NOMO-1 treated with dmso at 0.1 percent for 144 hours (cell line): ENCODE measurements at regions not wholly inside any gene's neighbourhood (a gene's known extent, or its start where the extent isn't known, plus 50 kb on each side); places are given as distances from the start of the nearest gene placed in this dataset.
"Not testable (repeated sequence)": the region's sequence is repeated elsewhere in the genome, so short reads cannot be mapped to it uniquely, and the experiment has no call there.

Source experiments
- DNase-seq: peaks from one replicate; lab custom pipeline; 2025; ENCODE audit not compliant: unreplicated experiment; lab: John Stamatoyannopoulos, UW

DNA sequence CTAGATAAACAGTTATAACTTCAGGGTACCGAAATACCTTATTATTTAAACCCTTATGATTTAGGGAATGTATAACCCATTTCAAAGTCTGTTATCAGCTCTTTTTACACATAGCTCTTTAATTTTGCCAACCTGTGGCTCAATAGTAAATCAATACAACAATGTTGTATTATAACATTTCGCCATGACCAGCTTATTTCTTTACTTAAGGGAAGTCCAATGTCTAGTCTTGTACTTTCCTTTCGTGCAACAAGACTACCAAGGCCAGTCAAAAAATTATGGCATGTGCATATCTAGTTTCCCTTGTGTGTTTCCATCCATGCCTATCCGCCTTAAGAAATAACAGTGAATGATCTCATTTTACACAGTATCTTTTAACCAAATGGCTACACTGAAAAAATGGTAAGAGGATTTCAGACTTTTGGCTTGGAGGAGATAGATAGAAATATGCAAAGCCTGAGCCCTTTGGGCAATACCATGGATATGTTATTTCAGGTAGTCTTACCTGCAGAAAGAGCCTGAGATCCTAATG is 239.5 kb upstream of the RPS23 start:
- DNase-seq = no peak

DNA sequence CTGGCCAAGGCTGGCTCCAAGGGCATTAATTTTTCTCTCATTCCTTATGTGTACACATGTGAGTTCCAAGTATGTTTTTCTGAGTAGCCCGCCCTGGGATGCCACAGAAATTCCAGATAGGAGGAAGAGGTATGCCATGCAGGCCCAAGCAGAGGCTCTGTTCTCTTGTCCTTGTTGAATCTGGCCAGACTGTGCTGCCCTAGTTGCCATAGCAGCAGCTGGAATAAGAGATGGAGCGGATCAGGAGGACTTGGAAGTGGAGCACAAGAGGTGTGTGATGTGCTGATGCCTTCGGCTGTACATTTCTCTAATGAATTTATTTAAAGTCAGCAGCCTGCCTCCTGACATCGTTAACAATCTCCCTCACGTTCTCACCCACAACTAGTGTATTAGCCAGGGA is 235.6 kb upstream of the RPS23 start:
- no peak for DNase-seq

DNA sequence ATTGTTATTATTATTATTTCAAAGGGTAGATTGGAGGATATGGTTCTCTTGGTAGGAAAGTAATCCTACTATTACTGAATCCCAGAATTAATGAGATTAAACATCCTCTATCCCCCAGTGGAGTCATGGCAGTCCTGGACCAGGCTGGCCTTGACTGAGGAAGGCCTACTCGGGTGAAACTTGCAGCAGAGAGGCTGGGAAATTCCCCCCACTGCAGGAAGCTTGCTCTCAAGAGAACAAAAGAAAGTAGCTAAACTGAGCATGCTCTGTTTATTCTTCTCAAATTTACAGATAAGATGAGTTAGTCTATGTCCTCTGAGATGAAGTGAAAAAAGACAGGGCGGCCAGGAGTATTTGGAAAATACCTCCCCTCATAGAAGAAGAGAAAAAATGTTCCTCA is 233.9 kb upstream of the RPS23 start:
- DNase-seq = no peak

DNA sequence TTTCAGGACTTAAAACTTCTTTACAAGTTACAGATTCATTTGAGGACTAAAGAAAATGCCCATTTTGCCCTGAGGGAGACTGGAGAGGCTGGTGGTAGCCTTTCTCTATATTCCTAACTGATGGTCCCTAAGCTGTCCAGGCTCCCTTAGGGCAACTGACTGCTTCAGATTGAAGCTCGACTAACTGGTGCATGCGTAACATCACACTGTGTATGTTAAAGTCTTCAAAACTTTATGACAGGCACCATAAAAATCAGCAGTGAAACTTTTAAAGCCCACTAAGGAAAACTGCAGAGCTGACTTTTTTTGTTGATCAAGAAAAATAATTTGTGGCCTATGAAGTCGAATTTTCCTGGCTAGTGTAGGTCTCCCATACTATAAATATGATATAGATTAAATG is 233.0 kb upstream of the RPS23 start:
- DNase-seq = no peak

DNA sequence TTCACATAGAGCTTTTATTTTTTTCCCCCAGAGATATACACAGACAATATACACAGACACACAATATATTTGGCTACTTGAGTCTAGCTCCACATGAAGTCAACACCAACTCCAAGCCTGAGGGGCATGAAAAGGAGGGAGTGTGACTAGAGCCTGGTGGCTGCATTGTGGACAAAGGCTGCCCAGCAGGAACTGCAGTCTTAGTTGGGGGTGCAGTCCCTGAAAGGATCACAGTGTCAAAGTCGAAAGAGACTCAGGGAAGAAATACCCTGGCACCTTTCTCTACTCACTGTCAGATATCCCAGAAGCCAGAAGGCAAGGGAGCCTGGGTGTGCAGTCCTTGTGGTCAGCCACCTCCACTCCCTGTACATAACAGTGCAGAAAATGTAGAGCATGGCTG is 231.6 kb upstream of the RPS23 start:
- no peak for DNase-seq

DNA sequence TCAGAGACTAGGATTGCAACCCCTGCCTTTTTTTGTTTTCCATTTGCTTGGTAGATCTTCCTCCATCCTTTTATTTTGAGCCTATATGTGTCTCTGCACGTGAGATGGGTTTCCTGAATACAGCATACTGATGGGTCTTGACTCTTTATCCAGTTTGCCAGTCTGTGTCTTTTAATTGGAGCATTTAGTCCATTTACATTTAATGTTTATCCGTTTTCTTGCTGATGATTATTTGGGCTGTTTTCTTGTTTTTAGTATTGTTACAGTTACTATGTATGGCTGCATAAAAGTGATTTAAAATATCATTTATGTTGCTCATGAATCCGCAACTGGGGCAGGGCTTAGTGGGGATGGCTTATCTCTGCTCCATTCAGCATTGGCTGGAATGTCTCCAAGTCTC is 228.2 kb upstream of the RPS23 start:
- not testable (repeated sequence) for DNase-seq

DNA sequence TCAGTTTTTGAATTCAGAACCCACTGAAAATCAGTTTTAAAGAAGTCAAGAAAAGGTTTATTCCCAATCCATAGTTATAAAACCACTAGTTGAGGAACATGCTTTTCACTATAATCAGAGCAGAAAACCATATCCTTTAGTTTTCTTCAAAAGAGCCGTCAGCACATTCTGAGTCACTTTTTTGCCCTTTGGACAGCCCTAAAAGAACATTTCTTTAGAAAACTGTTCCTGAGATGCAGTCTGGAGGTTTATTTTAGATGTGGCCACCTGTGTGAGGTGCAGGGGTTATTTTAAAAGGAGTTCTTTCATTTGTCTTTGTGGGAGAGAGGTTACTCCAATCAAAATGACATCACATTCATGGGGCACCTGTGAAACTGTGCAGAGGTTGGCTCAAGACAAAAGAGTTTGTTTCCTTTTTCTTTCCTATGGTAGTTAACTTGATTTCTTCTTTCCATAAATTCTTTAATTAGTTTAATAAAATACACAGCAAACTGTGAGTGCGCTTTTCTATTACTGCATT is 221.6 kb upstream of the RPS23 start:
- DNase-seq = no peak

DNA sequence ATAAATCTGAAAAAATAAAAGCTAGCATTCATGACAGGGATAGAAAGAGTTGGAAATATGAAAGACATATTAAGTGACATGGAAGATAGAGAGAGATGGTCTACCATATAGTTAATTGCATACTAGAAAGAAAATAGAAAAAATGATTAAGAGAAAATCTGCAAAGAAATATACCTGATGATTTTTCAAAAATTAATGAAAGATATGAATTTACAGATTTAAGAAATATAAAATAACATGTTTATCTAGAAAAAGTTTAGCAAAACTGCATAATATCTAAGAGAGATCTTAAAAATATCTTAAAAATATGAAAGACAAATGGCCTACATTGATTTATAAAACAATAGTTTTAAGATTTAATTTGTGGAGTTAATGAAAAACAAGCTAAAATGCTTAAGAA is 219.1 kb upstream of the RPS23 start:
- DNase-seq = no peak

DNA sequence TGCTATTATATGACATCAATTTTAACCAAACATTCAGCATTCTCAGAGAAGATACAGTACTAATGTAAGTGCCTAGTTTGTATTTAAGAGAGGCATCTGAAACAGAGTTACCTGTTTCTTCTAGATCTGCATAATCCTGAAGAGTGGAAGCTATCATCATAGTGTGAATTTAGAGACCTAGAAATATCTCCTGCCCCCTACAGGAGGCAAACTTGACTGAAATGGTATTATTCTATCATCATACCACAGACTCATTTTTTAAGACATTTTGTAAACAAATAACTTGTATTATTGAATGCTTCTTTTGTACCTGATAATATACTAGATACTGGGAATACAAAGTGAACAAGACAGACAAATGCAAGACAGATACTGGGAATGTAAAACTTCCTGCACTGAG is 216.8 kb upstream of the RPS23 start:
- DNase-seq = no peak

DNA sequence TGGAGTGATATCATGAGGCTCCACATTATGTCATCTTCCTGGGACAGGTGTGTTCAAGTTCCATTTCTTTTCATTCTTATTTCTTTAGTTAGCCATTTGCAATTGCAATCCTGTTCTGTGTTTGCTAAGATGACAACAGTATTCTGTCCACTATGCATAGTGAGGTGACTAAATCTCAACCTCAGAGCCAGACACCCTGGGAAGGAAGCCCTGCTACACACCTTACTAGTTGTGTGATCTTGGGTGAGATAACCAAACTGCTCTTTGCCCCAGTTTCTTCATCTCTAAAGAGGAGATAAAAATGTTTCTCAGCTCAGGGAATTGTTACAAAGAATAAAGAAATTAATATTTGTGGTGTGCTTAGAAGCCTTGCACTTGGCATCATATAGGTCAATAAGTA is 215.1 kb upstream of the RPS23 start:
- DNase-seq = no peak

DNA sequence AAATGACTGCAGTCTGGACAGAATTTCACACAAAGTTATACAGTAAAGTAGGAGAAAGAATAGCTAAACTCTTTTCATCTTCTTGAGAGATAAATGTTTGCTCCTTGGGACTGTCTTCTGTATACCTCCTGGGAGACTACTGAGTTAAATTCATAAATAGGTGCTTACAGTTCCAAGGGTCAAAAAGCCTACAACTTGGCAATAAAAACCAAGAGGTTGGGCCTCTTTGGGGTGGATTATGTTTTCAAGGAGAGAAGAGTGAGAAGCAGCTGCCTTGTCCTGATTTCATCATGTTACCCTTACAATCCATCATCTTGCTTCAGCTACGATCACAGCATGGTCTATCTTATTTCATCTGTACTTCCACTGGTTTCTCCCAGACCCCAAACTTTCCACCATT is 213.2 kb upstream of the RPS23 start:
- no peak for DNase-seq

DNA sequence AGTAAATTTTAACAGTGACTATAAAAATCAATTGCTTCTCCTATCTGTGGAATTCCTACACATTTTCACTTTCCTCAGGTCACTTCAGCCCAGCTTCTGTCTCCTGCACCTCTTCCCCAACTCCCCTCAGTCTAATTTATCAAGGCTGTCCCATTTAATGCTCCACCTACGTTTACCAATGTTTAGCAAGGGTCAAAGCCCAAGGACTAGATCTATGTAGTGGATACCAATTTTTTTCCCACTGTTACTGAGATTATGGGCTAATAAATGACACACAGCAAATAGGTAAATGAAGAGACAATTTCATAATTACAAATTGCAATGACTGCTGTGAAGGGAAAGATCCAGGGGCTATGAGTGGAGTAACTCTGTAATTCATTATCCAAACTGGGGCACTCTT is 211.5 kb upstream of the RPS23 start:
- DNase-seq = no peak

DNA sequence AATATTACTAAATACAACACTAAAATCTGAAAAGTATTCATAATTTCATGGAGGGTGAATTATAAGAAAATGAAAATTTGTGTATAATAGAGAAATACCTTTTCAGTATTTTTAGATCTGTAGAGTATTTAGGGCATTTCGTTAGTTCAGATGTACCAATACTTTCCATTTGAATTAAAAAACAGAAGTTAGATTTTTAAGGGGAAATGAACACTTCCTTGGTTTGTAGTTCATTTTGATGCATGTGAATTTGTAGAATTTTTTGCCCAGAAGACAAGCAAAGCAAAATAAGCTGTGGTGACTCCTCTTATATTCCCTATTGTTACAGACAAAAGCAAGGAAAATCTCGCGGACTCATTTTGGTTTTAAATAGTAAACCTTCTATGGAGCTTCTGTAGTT is 209.0 kb upstream of the RPS23 start:
- DNase-seq = no peak

DNA sequence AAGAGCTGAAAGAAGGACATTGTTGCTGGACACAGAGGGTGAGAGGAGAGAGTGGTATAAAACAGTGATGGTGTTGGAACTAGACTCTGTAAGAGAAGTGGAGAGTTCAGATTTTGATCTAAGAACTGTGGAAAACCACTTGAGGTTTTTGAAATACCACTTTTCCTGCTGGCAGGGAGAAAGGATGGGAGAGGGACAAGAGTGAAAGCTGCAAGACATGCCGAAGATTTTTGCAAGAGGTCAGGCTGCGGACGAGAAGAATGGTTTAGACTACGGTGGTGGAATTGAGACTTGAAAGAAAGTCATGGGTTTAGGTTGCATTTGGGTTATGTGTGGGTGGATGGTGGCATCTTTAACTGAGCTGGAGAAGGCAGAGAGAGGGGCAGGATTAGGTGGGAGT is 202.2 kb upstream of the RPS23 start:
- DNase-seq = no peak

DNA sequence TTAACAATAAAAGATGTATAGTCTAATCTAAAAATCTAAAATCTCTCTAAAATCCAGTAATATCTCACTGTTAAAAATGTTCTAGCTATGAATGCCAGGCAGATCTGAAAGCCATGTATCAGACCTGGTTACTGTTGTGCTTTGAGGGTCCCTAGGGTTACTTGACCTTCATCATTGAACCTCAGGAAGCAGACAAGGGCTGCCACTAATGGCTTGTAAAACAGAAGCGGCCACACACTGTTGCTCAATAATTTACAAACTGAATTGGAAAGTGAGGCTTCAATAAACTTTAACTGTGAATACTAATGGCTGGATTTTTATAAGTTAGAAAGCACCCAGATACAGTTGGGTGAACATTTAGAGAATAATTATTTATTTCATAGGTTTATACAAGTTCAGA is 198.0 kb upstream of the RPS23 start:
- DNase-seq = no peak

DNA sequence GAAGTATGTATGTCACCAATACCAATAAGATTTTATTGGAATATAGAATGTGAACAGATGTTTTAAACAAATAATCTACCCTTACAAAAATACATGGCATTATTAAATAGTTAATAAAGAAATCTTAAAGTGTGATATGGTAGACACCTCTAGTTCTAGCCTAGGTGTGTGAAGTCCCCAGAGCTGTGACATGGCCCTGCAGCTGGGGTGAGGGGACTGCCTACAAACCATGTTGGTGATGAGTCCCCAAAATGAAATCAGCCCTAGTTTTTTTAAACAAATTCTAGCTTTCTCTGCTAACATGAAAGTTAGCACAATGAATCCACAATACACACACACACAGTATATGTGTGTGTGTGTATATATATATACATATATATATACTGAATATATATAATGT is 195.1 kb upstream of the RPS23 start:
- DNase-seq = no peak

DNA sequence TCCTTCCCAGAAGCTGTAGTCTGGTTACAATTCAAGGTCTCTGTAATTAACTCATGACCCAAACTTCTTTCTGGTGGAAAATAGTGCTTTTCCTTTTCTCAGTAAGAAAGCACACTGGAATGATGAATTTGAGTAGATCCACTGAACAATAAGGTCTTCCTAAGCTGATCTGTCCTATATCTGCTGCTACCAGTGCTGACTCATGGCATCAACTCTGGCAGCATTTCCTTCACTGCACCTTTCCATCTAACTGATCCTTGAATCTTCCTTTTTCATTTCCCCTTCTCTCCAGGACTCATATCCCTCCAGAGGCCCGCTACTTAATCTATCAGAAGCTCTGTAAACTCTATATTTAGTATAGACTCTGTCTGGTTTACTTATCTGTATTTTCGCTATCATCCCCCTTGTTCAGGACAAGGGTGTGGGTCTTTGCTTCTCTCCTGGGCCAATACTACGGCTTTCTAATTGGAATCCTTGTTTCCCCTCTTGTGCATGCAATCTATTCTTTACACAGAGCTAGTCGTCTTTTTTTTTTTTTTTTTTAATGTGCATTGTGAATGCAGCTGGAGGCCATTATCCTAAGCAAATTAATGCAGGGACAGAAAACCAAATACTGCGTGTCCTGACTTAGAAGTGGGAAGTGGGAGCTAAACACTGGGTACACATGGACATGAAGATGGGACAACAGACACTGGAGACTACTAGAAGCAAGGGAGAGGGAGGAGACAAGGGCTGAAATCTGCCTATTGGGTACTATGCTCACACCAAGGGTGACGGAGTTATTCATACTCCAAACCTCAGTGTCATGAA is 192.2 kb upstream of the RPS23 start:
- no peak for DNase-seq

DNA sequence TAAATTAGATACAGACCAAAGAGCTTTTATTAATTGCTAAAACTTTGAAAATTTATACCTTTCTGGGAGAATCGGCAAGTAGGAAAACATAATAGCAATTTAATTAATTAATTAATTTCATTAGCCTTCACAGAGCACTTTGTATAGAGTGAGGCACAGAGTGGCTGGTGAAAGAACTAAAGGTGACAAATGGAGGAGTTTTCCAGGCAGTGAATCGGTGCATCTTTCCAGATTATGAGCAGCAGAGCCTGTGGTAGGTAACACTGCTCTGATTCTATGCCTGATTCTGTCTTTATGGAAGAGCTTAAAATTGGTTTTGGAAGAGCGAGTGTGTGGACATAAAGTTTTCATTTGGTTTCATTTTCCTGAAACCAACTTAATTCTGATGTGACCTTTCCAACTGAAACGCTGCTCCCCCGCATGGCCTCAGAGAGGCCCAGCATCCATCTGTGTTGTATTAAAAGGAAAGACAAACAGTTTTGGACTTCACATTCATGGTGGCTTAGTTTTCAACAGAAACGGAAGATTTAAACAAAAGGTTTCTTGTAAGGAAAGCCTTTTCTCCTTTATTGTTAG is 188.9 kb upstream of the RPS23 start:
- DNase-seq = no peak

DNA sequence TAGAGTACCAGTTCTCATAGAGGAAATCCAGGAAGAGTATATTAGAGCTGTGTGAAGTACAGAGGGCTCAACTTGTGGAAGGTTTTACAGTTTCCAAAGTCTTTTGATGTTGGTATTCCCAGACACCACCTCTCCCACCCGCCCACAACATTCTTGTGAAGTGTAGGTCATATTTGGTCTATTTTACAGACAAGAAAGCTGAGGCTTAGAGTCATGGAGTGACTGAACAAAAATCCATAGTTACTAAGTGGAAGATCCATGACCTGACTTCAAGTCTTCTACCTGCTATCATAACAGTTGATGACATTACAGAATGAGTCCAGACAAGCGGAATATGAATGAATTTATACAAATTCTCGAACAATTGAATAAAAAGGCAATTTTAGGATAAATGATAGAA is 187.1 kb upstream of the RPS23 start:
- DNase-seq = no peak

DNA sequence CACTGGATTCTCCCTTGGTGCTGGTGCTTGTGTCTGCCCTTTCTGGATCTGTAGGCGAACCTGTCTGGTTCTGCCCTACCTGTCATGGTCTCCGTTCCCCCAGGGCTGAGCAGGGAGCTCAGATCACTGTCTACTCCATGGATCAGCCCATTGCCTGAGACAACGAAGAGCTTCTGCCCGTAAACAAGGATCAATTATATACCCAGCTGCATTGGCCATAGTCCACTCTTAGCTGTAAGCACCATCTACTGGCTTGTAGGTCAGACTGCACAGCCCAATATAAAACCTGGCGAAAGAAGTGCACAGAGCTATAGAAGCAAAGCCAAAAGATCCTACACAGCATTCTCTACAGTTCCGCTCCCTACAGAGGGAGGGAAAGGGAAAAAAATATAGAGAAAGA is 181.5 kb upstream of the RPS23 start:
- no peak for DNase-seq

DNA sequence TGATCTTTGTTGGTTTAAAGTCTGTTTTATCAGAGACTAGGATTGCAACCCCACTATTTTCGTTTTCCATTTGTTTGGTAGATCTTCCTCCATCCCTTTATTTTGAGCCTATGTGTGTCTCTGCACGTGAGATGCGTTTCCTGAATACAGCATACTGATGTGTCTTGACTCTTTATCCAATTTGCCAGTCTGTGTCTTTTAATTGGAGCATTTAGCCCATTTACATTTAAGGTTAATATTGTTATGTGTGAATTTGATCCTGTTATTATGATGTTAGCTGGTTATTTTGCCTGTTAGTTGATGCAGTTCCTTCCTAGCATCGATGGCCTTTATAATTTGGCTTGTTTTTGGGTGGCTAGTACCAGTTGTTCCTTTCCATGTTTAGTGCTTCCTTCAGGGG is 177.2 kb upstream of the RPS23 start:
- DNase-seq = not testable (repeated sequence)

DNA sequence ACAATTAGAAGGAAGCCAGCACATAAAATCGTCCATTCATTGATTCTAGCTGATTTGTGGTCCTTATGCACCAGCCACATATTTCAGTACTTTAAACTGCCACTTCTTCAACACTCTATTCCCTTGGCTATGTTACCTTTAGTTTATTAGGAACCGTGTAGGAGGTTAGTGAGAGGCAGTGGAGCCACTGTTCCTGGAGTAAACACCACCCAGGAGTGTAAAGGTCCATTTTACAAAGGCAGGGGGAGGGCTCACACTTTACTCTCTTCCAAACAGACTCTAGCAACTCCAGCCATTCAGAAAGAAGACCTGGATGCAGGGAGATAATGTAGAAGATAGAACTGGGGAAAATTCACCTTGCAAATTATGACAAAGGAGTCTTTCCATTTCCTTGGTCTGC is 170.2 kb upstream of the RPS23 start:
- no peak for DNase-seq

DNA sequence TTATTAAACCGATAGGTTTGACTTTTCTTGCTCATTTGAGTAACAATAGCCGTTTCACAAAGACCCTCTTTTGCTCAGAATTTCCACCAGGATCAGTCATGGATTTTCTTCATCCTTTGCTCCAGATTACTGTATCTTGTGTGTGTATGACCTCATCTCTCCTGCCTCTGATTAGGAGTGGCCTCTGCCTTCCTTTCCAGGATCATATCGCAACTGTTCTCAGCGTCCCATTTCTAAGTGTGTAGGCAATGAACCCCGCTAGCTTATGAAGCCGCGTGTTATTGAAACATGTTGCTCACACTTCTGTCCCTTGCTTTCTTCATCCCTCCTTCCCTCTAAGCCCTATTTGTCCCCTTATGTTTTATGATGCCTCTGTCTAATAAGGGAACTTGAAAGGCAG is 169.8 kb upstream of the RPS23 start:
- DNase-seq = no peak
